Neural cell (in vitro differentiated cells): ENCODE measurements at regions not wholly inside any gene's neighbourhood (a gene's known extent, or its start where the extent isn't known, plus 50 kb on each side); places are given as distances from the start of the nearest gene placed in this dataset.

Experiments used
- H2AFZ ChIP-seq: fragments of 200-600, 300-800 bp; sonication (generic), shearing (Covaris generic); 2 replicates; pipeline ENCODE4 v1.6.0; 2014; ENCODE audit warnings: low read depth, mild to moderate bottlenecking, antibody characterized with exemption, low read length, moderate library complexity
- H3F3A ChIP-seq: fragments of 200-600 bp; shearing (Covaris generic); 2 replicates; pipeline ENCODE4 v1.6.1; 2016; ENCODE audit warnings: mild to moderate bottlenecking, moderate library complexity, mixed read lengths, antibody characterized with exemption, low read length; ENCODE audit not compliant: insufficient read depth, poor library complexity, severe bottlenecking
- H3K27ac ChIP-seq: fragments of 200-600, 300-800 bp; sonication (generic), shearing (Covaris generic); 2 replicates; pipeline ENCODE4 v1.5.1; 2014; ENCODE audit warnings: mild to moderate bottlenecking, low read length, moderate library complexity
- H3K27me3 ChIP-seq: fragments of 300-800, 200-600 bp; sonication (generic), shearing (Covaris generic); 2 replicates; pipeline ENCODE4 v1.6.0; 2014; ENCODE audit warnings: mild to moderate bottlenecking, low read depth, low read length, moderate library complexity; ENCODE audit not compliant: insufficient read depth
- H3K36me3 ChIP-seq: fragments of 300-800, 200-600 bp; sonication (generic), shearing (Covaris generic); 2 replicates; pipeline ENCODE4 v1.5.1; 2014; ENCODE audit warnings: mild to moderate bottlenecking, antibody characterized with exemption, low read length, moderate library complexity; ENCODE audit not compliant: insufficient read depth
- H3K4me2 ChIP-seq: fragments of 300-800, 200-600 bp; sonication (generic), shearing (Covaris generic); 2 replicates; pipeline ENCODE4 v1.6.0; 2014; ENCODE audit warnings: mild to moderate bottlenecking, low read length
- H3K4me3 ChIP-seq: fragments of 300-800, 200-600 bp; sonication (generic), shearing (Covaris generic); 2 replicates; pipeline ENCODE4 v1.5.1; 2014; ENCODE audit warnings: mild to moderate bottlenecking, low read length, moderate library complexity
- H3K79me2 ChIP-seq: fragments of 200-600 bp; shearing (Covaris generic); replicated peaks from 2 replicates; pipeline ENCODE4 v1.6.0; 2014; ENCODE audit warnings: mild to moderate bottlenecking, low read length, moderate library complexity; ENCODE audit not compliant: insufficient read depth
- H3K9ac ChIP-seq: fragments of 300-800, 200-600 bp; sonication (generic), shearing (Covaris generic); 2 replicates; pipeline ENCODE4 v1.6.1; 2016; ENCODE audit warnings: mild to moderate bottlenecking, low read length, mixed read lengths
- H3K9me2 ChIP-seq: fragments of 200-600 bp; shearing (Covaris generic); 2 replicates; pipeline ENCODE4 v1.6.1; 2016; ENCODE audit warnings: mild to moderate bottlenecking, low read length, mixed read lengths; ENCODE audit not compliant: insufficient read depth
- H3K9me3 ChIP-seq: fragments of 200-600, 300-800 bp; sonication (generic), shearing (Covaris generic); 2 replicates; pipeline ENCODE4 v1.6.1; 2016; ENCODE audit warnings: mild to moderate bottlenecking, mixed run types, low read length, moderate library complexity, mixed read lengths
- H4K20me1 ChIP-seq: fragments of 200-600 bp; shearing (Covaris generic); 2 replicates; pipeline ENCODE4 v1.6.1; 2016; ENCODE audit warnings: mild to moderate bottlenecking, mixed run types; ENCODE audit not compliant: insufficient read depth
- EP300 ChIP-seq: fragments of 450-650 bp; conservative IDR thresholded peaks from 2 replicates; pipeline ENCODE4 v1.6.1; 2014; ENCODE audit warnings: antibody characterized with exemption, mild to moderate bottlenecking, moderate library complexity; ENCODE audit not compliant: poor library complexity, severe bottlenecking
- EZH2 ChIP-seq: fragments of 200-600, 300-800 bp; shearing (Covaris generic), sonication (generic); IDR thresholded peaks from 2 replicates; pipeline ENCODE4 v1.6.1; 2014; ENCODE audit warnings: antibody characterized with exemption, low read length, borderline replicate concordance, mild to moderate bottlenecking; ENCODE audit not compliant: insufficient read depth, poor library complexity, severe bottlenecking
- MXI1 ChIP-seq: fragments of 450-650 bp; conservative IDR thresholded peaks from 2 replicates; pipeline ENCODE4 v1.6.1; 2014; ENCODE audit warnings: antibody characterized with exemption, mild to moderate bottlenecking; ENCODE audit not compliant: poor library complexity, severe bottlenecking
- POLR2AphosphoS5 ChIP-seq: IDR thresholded peaks from 2 replicates; pipeline ENCODE4 v1.6.1; 2012
- RAD21 ChIP-seq: fragments of 450-650 bp; conservative IDR thresholded peaks from 2 replicates; pipeline ENCODE4 v1.6.1; 2014; ENCODE audit warnings: antibody characterized with exemption, mild to moderate bottlenecking, moderate library complexity
- SMC3 ChIP-seq: fragments of 450-650 bp; conservative IDR thresholded peaks from 2 replicates; pipeline ENCODE4 v1.6.1; 2014; ENCODE audit warnings: antibody characterized with exemption, mild to moderate bottlenecking, moderate library complexity; ENCODE audit not compliant: poor library complexity
- TAF1 ChIP-seq: IDR thresholded peaks from 2 replicates; pipeline ENCODE4 v1.6.1; 2012; ENCODE audit warnings: low read depth
- TF ChIP-seq, protein P1 (sequence below): IDR thresholded peaks from 2 replicates; pipeline ENCODE4 v1.6.1; 2012; ENCODE audit warnings: borderline replicate concordance
- TF ChIP-seq, protein P2 (sequence below): fragments of 450-650 bp; IDR thresholded peaks from 2 replicates; pipeline ENCODE4 v1.5.1; 2014; ENCODE audit warnings: antibody characterized with exemption, mild to moderate bottlenecking, moderate library complexity; ENCODE audit not compliant: poor library complexity, severe bottlenecking

DNA sequence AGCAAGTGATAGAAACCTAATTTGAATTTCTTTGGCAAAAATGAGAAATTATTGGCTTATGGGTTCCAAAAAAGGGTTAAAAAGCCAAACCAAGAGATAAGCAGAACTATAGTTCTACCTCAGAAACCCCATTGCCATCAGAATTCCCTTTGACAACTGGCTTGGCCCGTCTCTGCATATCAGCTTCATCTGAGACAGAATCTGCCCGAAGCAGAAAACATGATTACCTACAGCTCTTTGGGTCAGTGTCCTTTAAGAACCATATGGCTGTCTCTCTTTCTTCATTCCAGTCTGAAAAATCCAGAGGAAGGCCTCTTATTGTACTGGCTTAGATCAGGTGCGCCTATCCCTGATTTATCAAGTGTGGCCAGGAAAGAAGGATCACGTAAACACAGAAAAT is 49.8 kb upstream of the AGPS start:
- Histone ChIP-seq H3K4me2 (no peak overlapping the region), H3K79me2 (no peaks in the 10 kb centered on the region), H3K9me2 (no peaks in the 10 kb centered on the region), H3K9ac (no peak overlapping the region), H3K27ac (no peak overlapping the region), H3K9me3 (no peaks in the 10 kb centered on the region), H2AFZ (no peak overlapping the region), H3K27me3 (no peaks in the 10 kb centered on the region), H3F3A (no peaks in the 10 kb centered on the region), H3K36me3 (no peaks in the 10 kb centered on the region), H4K20me1 (no peaks in the 10 kb centered on the region), H3K4me3 (no peak overlapping the region)
- TF ChIP-seq RAD21 (no peak), MXI1 (no peak), POLR2AphosphoS5 (no peak), EP300 (no peak), TAF1 (no peak), EZH2 (no peak), SMC3 (no peak)
- TF ChIP-seq, protein P1, sequence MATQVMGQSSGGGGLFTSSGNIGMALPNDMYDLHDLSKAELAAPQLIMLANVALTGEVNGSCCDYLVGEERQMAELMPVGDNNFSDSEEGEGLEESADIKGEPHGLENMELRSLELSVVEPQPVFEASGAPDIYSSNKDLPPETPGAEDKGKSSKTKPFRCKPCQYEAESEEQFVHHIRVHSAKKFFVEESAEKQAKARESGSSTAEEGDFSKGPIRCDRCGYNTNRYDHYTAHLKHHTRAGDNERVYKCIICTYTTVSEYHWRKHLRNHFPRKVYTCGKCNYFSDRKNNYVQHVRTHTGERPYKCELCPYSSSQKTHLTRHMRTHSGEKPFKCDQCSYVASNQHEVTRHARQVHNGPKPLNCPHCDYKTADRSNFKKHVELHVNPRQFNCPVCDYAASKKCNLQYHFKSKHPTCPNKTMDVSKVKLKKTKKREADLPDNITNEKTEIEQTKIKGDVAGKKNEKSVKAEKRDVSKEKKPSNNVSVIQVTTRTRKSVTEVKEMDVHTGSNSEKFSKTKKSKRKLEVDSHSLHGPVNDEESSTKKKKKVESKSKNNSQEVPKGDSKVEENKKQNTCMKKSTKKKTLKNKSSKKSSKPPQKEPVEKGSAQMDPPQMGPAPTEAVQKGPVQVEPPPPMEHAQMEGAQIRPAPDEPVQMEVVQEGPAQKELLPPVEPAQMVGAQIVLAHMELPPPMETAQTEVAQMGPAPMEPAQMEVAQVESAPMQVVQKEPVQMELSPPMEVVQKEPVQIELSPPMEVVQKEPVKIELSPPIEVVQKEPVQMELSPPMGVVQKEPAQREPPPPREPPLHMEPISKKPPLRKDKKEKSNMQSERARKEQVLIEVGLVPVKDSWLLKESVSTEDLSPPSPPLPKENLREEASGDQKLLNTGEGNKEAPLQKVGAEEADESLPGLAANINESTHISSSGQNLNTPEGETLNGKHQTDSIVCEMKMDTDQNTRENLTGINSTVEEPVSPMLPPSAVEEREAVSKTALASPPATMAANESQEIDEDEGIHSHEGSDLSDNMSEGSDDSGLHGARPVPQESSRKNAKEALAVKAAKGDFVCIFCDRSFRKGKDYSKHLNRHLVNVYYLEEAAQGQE = no peak
- TF ChIP-seq, protein P2, sequence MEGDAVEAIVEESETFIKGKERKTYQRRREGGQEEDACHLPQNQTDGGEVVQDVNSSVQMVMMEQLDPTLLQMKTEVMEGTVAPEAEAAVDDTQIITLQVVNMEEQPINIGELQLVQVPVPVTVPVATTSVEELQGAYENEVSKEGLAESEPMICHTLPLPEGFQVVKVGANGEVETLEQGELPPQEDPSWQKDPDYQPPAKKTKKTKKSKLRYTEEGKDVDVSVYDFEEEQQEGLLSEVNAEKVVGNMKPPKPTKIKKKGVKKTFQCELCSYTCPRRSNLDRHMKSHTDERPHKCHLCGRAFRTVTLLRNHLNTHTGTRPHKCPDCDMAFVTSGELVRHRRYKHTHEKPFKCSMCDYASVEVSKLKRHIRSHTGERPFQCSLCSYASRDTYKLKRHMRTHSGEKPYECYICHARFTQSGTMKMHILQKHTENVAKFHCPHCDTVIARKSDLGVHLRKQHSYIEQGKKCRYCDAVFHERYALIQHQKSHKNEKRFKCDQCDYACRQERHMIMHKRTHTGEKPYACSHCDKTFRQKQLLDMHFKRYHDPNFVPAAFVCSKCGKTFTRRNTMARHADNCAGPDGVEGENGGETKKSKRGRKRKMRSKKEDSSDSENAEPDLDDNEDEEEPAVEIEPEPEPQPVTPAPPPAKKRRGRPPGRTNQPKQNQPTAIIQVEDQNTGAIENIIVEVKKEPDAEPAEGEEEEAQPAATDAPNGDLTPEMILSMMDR = no peak
